Neuronal stem cell (in vitro differentiated cells): ENCODE measurements at regions not wholly inside any gene's neighbourhood (a gene's known extent, or its start where the extent isn't known, plus 50 kb on each side); places are given as distances from the start of the nearest gene placed in this dataset.
A peak's percentile ranks its signal among the peaks of the same experiment; 100 is the strongest.

ENCODE experiments used
- DNase-seq: peaks from one replicate; pipeline ENCODE4 v3.0.0-alpha.2; 2013; ENCODE audit warnings: low spot score
- H2AFZ ChIP-seq: one replicate; pipeline ENCODE4 v1.6.1; 2013; ENCODE audit warnings: mild to moderate bottlenecking, low read length, inconsistent platforms
- H2AK5ac ChIP-seq: 2 replicates; pipeline ENCODE4 v1.6.1; 2013; ENCODE audit warnings: low read depth, mild to moderate bottlenecking, inconsistent platforms, low read length, moderate library complexity, mixed read lengths
- H2BK120ac ChIP-seq: 2 replicates; pipeline ENCODE4 v1.6.1; 2013; ENCODE audit warnings: low read depth, mild to moderate bottlenecking, inconsistent platforms, low read length, moderate library complexity, mixed read lengths
- H2BK12ac ChIP-seq: one replicate; pipeline ENCODE4 v1.6.1; 2013; ENCODE audit warnings: low read length, inconsistent platforms
- H2BK15ac ChIP-seq: 2 replicates; pipeline ENCODE4 v1.6.1; 2013; ENCODE audit warnings: mild to moderate bottlenecking, low read length, inconsistent platforms, mixed read lengths
- H2BK5ac ChIP-seq: one replicate; pipeline ENCODE4 v1.6.1; 2013; ENCODE audit warnings: inconsistent platforms, mild to moderate bottlenecking, low read length, moderate library complexity
- H3K14ac ChIP-seq: one replicate; pipeline ENCODE4 v1.6.1; 2013; ENCODE audit warnings: low read length, inconsistent platforms
- H3K18ac ChIP-seq: 2 replicates; pipeline ENCODE4 v1.6.1; 2013; ENCODE audit warnings: low read length, inconsistent platforms
- H3K23ac ChIP-seq: 2 replicates; pipeline ENCODE4 v1.6.1; 2013; ENCODE audit warnings: low read depth, mild to moderate bottlenecking, mixed read lengths, low read length, inconsistent platforms; ENCODE audit not compliant: poor library complexity
- H3K27ac ChIP-seq: replicated peaks from 3 replicates; pipeline ENCODE4 v1.5.1; 2013; ENCODE audit warnings: low read length, inconsistent platforms
- H3K27me3 ChIP-seq, 3 experiments: 2 replicates each; pipeline ENCODE4 v1.6.1; 2013; ENCODE audit warnings: low read length in 3 of 3, mild to moderate bottlenecking in 2 of 3, inconsistent platforms in 1 of 3, low read depth in 1 of 3, mixed read lengths in 1 of 3, moderate library complexity in 1 of 3; ENCODE audit not compliant: control insufficient read depth in 3 of 3, insufficient read depth in 3 of 3
- H3K36me3 ChIP-seq, 2 donors: replicated peaks in 1 of 2; 2 replicates each; pipeline ENCODE4 v1.6.1; 2013; ENCODE audit warnings: low read length in 2 of 2; ENCODE audit not compliant: control insufficient read depth in 2 of 2, insufficient read depth in 2 of 2
- H3K4ac ChIP-seq: 2 replicates; pipeline ENCODE4 v1.6.1; 2013; ENCODE audit warnings: inconsistent platforms, mild to moderate bottlenecking, low read length, moderate library complexity
- H3K4me1 ChIP-seq, 2 donors: 1 replicate in 1 of 2; 2 replicates in 1 of 2; pipeline ENCODE4 v1.6.1; 2013; ENCODE audit warnings: low read length in 2 of 2, low read depth in 1 of 2; ENCODE audit not compliant: control insufficient read depth in 2 of 2, insufficient read depth in 1 of 2
- H3K4me2 ChIP-seq: one replicate; pipeline ENCODE4 v1.6.1; 2013; ENCODE audit warnings: mild to moderate bottlenecking, low read length, inconsistent platforms; ENCODE audit not compliant: insufficient read depth, poor library complexity, severe bottlenecking
- H3K4me3 ChIP-seq, 2 donors: 2 replicates each; pipeline ENCODE4 v1.5.1; 2013; ENCODE audit warnings: low read length in 2 of 2, mild to moderate bottlenecking in 2 of 2, inconsistent platforms in 1 of 2, moderate library complexity in 1 of 2
- H3K79me1 ChIP-seq: one replicate; pipeline ENCODE4 v1.6.1; 2013; ENCODE audit warnings: low read depth, mild to moderate bottlenecking, inconsistent platforms, low read length, moderate library complexity
- H3K9ac ChIP-seq: one replicate; pipeline ENCODE4 v1.6.1; 2013; ENCODE audit warnings: mild to moderate bottlenecking, low read depth, low read length, inconsistent platforms; ENCODE audit not compliant: poor library complexity
- H3K9me3 ChIP-seq, 2 donors: replicated peaks in 1 of 2; 2 replicates each; pipeline versions ENCODE3 to v1.6.1; 2013; ENCODE audit warnings: low read length in 2 of 2, mild to moderate bottlenecking in 2 of 2, inconsistent platforms in 1 of 2, low read depth in 1 of 2, mixed read lengths in 1 of 2, moderate library complexity in 1 of 2; ENCODE audit not compliant: control insufficient read depth in 2 of 2, insufficient read depth in 1 of 2
- H4K8ac ChIP-seq: one replicate; pipeline ENCODE4 v1.6.1; 2013; ENCODE audit warnings: low read depth, mild to moderate bottlenecking, inconsistent platforms, low read length, moderate library complexity
- H4K91ac ChIP-seq: one replicate; pipeline ENCODE4 v1.6.1; 2013; ENCODE audit warnings: low read length, low read depth, mild to moderate bottlenecking, inconsistent platforms; ENCODE audit not compliant: poor library complexity
- WGBS, 2 donors: extraction: QIAGEN DNeasy Blood & Tissue Kit; methylation state at CpG; one replicate each; pipeline ENCODE4 v1.1.7; 2013; ENCODE audit warnings: missing lambda C conversion rate in 2 of 2, mixed read lengths in 1 of 2; ENCODE audit not compliant: insufficient read length in 2 of 2, insufficient replicate concordance in 1 of 2; ENCODE audit errors: extremely low coverage in 2 of 2; 5-methylcytosine and 5-hydroxymethylcytosine counted together

DNA sequence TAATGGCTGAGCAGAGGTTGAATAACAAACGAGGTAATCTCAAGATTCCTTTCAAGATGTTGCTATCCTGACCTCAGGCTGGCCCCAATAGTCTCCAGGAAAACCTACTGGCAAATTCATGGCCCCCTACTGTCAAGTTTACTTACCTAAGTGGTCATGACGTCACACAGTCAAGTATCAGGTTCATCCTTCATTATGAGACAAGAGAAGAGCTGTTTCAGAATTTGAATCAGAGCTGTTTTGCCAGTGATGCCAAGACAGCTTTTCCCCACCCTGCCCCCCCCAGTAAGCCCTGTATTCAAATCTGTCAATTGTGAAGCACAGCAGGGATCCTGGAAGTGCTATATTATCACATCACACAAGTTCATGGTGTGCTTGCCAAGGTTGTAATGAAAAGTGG is 509.6 kb downstream of the NOVA1 start:
- Histone ChIP-seq H3K27ac (no peak overlapping the region), H3K9me3 (no peaks in the 10 kb centered on the region), H3K18ac (no peak overlapping the region), H2BK12ac (no peak overlapping the region), H3K4ac (no peak overlapping the region), H2BK120ac (no peak overlapping the region), H3K4me2 (no peak overlapping the region), H3K36me3 (no peaks in the 10 kb centered on the region), H2AFZ (no peak overlapping the region), H3K4me1 (peaks cover 0 to 5% of the 10 kb centered on the region in 2 donors), H3K27me3 (no peaks in the 10 kb centered on the region), H3K4me3 (no peak overlapping the region), H3K79me1 (no peaks in the 10 kb centered on the region), H3K9ac (no peak overlapping the region), H3K14ac (no peak overlapping the region), H3K23ac (no peak overlapping the region), H4K91ac (no peak overlapping the region), H2AK5ac (no peak overlapping the region), H2BK5ac (no peak overlapping the region), H4K8ac (no peak overlapping the region), H2BK15ac (no peak overlapping the region)
- DNase-seq = no peak
- WGBS, 2 donors = no CpG with 5 or more reads among the region's 2 CpGs

DNA sequence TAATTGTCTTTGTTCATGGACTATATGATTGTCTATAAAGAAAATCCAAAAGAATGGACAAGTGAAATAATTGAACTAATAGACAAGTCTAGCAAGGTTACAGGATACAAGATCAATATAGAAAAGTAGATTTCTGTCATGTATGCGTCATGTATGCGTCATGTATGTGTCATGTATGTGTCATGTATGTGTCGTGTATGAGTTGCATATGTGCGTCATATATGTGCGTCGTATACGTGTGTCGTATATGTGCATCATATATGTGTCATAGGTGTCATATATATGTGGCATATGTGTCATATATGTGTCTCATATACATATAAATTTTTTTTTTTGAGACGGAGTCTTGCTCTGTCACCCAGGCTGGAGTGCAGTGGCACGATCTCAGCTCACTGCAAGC is 516.8 kb downstream of the NOVA1 start:
- no peak overlapping the region for H2BK12ac ChIP-seq
- H3K4me1 ChIP-seq = peaks cover 0 to 12% of the 10 kb centered on the region in 2 donors
- H4K8ac ChIP-seq = no peak overlapping the region
- H3K27ac ChIP-seq = no peak overlapping the region
- H3K4me2 ChIP-seq = no peak overlapping the region
- DNase-seq = no peak
- H3K4me3 ChIP-seq = no peak overlapping the region
- H3K27me3 ChIP-seq = no peaks in the 10 kb centered on the region
- H3K23ac ChIP-seq = no peak overlapping the region
- H3K18ac ChIP-seq = no peak overlapping the region
- no CpG with 5 or more reads among the region's 10 CpGs for WGBS, 2 donors
- H3K9ac ChIP-seq = no peak overlapping the region
- no peak overlapping the region for H2AFZ ChIP-seq
- H2BK5ac ChIP-seq = no peak overlapping the region
- no peak overlapping the region for H4K91ac ChIP-seq
- no peaks in the 10 kb centered on the region for H3K36me3 ChIP-seq
- no peak overlapping the region for H2BK15ac ChIP-seq
- no peak overlapping the region for H2AK5ac ChIP-seq
- no peak overlapping the region for H2BK120ac ChIP-seq
- no peaks in the 10 kb centered on the region for H3K79me1 ChIP-seq
- no peak overlapping the region for H3K4ac ChIP-seq
- no peak overlapping the region for H3K14ac ChIP-seq
- no peaks in the 10 kb centered on the region for H3K9me3 ChIP-seq

DNA sequence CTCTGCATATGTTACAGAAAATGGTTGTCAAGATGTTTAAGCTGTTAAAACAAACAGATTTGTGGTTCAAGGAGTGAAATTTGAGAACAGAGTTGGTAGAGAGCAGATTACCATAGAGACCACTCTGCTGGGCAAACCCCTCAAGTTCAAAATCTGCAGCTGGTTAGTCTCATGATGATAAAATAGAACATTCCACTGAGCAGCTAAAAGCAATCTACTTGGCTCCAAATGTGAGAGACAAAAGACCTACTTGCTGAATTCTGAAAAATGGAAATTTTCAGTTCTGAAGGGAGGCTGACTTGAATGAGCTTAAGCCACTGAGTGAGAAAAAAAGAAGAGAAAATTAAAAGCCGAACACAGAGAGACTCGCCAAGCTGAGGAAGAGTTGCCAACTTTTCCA is 519.3 kb downstream of the NOVA1 start:
- no peak overlapping the region for H2AK5ac ChIP-seq
- H2BK120ac ChIP-seq = no peak overlapping the region
- no peak overlapping the region for H3K23ac ChIP-seq
- H3K18ac ChIP-seq = no peak overlapping the region
- no peak overlapping the region for H4K8ac ChIP-seq
- H3K4me3 ChIP-seq = no peak overlapping the region
- peak overlapping the region; percentile 73 for H2AFZ ChIP-seq
- H2BK15ac ChIP-seq = no peak overlapping the region
- H2BK12ac ChIP-seq = no peak overlapping the region
- no peak overlapping the region for H4K91ac ChIP-seq
- no CpG with 5 or more reads among the region's 2 CpGs for WGBS, 2 donors
- no peak for DNase-seq
- H3K79me1 ChIP-seq = no peaks in the 10 kb centered on the region
- no peak overlapping the region for H2BK5ac ChIP-seq
- H3K9me3 ChIP-seq = no peaks in the 10 kb centered on the region
- H3K27me3 ChIP-seq = no peaks in the 10 kb centered on the region
- H3K9ac ChIP-seq = no peak overlapping the region
- peaks cover 0 to 12% of the 10 kb centered on the region in 2 donors for H3K4me1 ChIP-seq
- no peak overlapping the region for H3K27ac ChIP-seq
- no peak overlapping the region for H3K4ac ChIP-seq
- H3K36me3 ChIP-seq = no peaks in the 10 kb centered on the region
- no peak overlapping the region for H3K4me2 ChIP-seq
- H3K14ac ChIP-seq = no peak overlapping the region

DNA sequence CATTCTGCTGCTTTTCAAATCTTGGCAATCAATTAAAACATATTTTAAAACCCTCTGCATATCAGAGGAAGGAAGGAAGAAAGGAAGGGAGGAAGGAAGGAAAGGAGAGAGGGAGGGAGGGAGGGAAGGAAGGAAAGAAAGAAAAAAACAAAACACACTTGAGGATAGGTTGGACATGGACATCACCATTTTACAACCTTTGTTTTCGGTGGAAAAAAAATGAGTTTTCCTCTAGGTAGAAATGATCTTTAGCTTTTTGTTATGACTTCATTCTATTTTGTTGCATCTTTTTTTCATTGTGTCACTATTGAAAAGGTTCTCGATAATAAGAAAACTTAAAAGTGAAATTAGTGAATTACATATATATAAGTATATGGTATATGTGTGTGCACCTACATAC is 522.9 kb downstream of the NOVA1 start:
- H3K4me1 ChIP-seq = peaks cover 0 to 12% of the 10 kb centered on the region in 2 donors
- H3K4ac ChIP-seq = no peak overlapping the region
- no peak overlapping the region for H2BK120ac ChIP-seq
- no peak overlapping the region for H2BK15ac ChIP-seq
- H3K9ac ChIP-seq = no peak overlapping the region
- no peak overlapping the region for H3K14ac ChIP-seq
- no peaks in the 10 kb centered on the region for H3K9me3 ChIP-seq
- no peaks in the 10 kb centered on the region for H3K79me1 ChIP-seq
- no peak overlapping the region for H3K4me3 ChIP-seq
- H4K91ac ChIP-seq = no peak overlapping the region
- H2AK5ac ChIP-seq = no peak overlapping the region
- no peak overlapping the region for H4K8ac ChIP-seq
- H2BK5ac ChIP-seq = no peak overlapping the region
- no peak overlapping the region for H3K18ac ChIP-seq
- H3K27me3 ChIP-seq = no peaks in the 10 kb centered on the region
- H3K4me2 ChIP-seq = no peak overlapping the region
- H3K36me3 ChIP-seq = no peaks in the 10 kb centered on the region
- no CpG with 5 or more reads among the region's 2 CpGs for WGBS, 2 donors
- H2BK12ac ChIP-seq = no peak overlapping the region
- no peak overlapping the region for H3K23ac ChIP-seq
- no peak overlapping the region for H2AFZ ChIP-seq
- no peak overlapping the region for H3K27ac ChIP-seq
- no peak for DNase-seq
